Hematopoietic multipotent progenitor cell treated with erythropoietin and hydrocortisone succinate and interleukin-3 and kit ligand, for 17 days (in vitro differentiated cells): ENCODE measurements at regions not wholly inside any gene's neighbourhood (a gene's known extent, or its start where the extent isn't known, plus 50 kb on each side); places are given as distances from the start of the nearest gene placed in this dataset.

Experiments
- DNase-seq: peaks from one replicate; pipeline ENCODE4 v3.0.0-alpha.2; 2015; ENCODE audit warnings: low spot score

DNA sequence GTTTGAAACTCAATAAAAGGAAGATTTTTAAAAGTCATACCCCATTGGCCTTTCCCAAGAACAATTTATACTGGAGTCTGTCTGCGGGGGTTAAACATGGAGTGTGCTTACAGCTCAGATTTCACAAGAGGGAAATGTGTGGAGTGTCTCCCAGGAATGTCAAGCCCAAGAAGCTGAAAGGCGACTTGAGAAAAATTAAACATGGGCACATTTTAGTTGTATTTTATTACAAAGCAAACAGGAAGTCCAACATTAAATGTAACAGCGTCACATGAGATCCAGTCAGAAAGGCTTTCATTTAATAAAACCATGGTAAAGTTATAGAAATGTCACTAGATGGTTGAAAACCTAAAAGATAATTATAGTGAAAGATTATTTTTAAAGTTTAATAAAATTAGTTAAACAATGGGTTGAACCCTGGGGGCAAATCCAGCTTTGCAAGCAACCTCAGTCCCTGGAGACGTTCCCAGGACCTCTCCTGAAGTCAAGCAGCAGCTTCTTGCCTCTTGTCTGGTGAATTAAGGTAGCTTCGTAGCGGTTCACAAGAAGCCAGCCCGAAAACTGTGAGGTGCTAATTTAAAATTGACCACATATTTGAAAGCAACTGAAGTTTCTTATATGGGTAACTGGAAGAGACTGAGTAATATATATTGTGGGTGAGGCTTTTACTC, 168.4 kb upstream of the EDNRA start:
- DNase-seq, result no peak

DNA sequence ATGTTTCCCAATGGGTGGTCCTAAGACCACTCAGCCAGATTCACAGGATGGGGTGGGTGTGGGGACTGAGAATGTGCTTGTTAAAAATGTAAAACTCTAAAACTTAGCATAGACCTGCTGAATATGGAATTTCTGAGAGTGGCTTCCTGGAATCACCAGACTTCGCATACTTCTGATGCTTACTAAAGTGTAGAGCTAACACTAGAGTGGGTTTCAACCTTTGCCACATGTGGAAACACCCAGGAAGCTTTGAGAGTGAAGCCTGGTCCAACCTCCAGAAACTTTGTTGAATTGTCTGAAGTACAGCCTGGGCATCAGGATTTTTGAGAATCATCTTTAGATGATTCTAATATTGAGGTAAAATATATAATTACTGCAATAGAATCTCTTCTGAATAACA, 167.8 kb upstream of the EDNRA start:
- no peak for DNase-seq

DNA sequence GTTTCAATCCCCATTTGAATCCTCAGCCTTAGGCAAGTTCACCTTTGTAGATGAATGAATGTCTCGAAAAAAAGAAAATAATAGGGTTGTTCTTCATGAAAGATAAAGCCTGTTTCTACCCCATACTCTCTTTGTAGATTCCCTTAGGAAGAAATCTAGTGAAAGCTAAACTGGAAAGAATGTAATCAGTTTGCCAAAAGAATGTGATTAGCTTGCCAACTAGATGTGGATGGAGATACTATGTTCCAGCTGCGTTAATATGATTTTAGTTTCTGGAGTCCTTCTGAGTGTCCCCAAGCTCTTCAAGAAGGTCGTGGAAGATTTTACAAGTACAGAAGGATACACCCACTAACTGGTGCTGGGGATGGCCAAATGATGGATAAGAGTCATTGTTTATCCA, 162.3 kb upstream of the EDNRA start:
- DNase-seq, result no peak

DNA sequence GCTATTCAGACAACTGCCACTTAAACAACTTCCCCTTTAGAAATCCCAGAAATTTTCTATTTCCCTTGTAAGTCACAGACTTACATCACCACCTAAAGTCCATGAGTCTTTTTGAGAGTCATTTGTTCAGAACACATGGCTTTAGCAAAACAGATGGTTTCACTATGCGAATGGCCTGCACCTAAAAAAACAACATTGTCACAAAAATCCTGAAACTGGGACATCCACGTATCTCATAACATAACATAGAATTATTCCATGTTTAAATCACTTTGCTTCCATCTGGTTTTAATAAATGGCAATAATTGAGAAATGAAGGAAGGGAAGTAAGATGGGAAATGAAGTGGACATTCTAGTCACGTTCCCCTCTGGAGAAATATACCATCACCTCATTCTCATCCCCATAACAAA, 155.3 kb upstream of the EDNRA start:
- DNase-seq, result no peak

DNA sequence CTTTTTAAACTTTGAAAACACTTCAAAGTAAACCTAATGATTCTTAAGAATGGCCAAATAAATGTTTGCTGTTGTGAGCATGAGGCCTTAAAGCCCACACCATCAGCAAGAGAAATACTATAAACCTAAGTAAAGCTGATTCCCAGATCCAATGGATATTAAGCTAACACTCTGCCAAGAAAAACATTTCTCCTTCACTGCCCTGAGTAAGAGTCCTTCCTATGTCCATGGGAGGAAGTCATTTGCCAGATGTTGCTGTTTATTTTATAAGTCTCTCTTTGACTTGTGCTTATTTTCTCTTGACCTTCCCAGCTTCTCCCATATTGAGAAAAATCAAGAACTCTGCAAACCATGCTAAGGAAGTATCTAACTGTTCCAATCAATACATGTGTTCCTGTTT, 154.3 kb upstream of the EDNRA start:
- no peak for DNase-seq

DNA sequence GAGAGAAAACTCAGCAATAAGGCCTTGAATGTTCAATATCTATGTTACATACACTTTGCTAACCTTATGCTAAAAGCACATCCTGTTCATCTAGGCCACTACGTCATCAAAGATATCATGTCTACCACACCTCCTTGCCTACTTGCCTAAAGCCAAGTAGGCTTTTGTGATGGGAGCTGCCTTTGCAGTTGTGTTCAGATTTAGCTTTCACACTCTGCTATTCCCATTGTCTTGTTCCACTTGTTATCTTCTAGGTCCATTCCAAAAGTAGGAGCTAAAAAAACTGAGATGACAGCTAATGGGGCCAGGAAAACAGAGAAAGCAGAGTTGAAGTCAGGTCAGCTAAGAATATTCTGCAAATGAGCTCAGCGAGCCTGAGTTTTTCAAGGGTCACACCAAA, 153.6 kb upstream of the EDNRA start:
- no peak for DNase-seq

DNA sequence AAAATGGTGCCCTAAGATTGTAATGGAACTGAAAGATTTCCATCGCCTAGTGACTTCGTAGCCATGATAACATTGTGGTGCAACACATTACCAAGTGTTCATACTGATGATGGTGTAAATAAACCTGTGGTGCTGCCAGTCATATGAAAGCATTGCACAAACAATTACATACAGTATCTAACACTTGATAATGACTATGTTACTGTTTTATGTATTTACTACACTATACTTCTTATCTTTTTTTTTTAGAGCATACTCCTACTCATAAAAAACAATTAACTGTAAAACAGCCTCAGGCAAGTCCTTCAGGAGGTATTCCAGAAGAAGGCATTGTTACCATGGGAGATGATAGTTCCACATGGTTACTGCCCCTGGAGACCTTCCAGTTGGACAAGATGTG, 152.7 kb upstream of the EDNRA start:
- DNase-seq, result no peak

DNA sequence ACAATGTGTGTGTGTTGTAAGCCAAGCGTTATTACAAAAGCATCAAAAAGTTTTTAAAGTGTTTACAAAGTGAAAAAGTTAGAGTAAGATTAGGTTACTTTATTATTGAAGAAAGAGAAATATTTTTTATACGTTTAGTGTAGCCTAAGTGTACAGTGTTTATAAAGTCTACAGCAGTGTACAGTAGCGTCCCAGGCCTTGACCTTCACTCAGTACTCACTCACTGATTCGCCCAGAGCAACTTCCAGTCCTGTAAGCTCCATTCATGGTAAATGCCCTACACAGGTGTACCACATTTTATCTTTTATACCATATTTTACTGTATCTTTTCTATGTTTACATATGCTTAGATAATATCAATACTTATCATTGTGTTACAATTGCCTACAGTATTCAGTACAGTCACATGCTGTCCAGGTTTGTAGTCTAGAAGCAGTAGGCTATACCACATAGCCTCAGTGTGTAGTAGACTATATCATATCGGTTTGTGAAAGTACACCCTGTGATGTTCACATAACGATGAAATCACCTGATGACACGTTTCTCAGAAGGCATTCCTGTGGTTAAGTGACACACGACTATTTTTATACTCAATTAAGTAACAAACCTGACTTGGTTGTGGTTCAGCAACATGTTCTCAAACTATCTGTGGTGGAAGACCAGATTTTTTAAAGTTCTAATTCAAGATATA, 152.0 kb upstream of the EDNRA start:
- no peak for DNase-seq

DNA sequence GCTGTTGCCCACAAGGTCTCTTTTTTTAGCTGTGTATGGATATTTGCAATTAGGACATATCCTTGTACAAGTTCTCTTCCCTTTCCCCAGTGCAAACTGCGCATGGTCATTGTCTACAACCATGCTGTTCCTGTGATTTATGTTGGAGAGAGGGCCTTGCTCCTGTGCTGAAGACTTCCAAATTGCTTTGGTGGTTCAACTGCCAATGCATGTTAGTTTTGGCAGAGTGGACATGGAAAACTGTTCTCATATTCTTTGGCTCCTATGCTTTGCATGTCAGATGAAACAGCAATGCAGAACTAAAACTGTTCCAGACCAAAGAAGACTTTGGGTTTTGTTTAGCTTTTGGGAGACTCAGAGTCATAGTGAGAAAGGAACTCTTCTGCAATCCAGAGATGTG, 148.8 kb upstream of the EDNRA start:
- DNase-seq, result no peak

DNA sequence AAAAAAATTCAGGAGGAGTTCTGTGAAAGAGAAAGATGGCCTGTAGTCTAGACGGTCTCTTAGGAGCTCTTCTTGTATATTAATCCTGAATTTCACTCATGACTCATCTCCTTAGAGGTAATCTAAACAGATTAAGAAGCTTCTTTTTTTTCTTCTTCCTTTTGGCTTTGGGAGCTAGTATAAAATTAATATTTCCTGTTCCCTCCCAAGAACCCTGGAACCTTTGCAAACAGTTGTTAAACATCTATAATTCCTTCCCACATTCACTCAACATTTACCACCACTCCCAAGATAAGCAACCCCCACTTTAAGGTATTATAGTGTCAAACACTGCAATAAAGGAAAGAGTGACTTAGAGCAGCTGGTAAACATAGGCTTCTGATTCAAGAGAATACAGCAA, 146.4 kb upstream of the EDNRA start:
- no peak for DNase-seq

DNA sequence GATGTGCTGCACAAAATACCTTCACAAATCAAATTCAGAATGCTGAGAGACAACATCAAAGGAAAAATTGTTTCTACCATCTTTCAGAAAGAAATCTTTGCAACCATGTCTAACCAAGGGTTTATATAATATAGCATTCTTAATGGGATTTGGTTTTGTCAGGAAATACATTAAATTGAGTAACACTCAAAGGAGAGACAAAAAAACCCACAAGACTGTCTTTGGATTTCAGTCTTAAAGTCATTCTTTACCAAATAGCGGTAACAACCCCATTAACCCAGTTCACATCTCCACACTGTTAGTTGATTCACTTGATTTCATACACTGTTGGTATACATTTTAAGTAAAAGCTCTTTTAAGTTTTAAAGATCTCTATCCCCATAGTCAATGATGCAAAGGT, 145.7 kb upstream of the EDNRA start:
- DNase-seq, result no peak

DNA sequence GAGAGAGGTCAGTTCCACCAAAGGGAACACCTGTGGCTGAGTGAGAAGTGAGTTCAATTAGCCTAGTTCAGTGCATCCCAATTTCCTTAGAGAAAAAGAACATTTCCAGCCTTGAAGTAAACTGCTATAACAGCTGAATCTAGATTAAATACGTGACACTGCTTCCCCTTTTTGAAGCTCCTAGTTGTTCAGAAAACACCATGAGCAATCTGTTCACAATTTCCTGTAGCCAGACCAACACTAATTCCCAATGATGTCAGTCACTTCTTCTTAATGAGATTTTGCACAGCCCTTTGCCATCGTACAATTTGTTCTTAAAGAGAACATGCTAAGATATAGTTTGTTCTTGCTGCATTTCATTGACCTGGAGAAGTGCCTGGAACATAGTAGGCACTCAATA, 144.6 kb upstream of the EDNRA start:
- DNase-seq, result no peak

DNA sequence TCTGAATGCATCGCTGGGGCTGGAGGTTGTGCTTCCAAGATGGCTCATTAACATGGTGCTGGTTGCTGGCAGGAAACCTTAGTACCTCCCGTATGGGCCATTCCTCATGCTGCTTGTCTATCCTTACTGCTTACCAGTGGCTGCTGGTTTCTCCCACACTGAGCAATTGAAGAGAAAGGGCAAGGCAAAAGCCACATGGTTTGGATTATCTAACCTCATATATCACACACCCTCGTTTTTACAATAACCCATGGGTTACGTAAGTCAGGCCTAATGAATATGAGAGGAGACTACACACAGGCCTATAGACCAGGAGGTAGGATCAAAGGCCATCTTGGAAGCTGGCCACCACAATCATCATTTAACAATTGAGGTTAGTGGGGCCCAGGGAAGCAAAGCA, 141.8 kb upstream of the EDNRA start:
- no peak for DNase-seq

DNA sequence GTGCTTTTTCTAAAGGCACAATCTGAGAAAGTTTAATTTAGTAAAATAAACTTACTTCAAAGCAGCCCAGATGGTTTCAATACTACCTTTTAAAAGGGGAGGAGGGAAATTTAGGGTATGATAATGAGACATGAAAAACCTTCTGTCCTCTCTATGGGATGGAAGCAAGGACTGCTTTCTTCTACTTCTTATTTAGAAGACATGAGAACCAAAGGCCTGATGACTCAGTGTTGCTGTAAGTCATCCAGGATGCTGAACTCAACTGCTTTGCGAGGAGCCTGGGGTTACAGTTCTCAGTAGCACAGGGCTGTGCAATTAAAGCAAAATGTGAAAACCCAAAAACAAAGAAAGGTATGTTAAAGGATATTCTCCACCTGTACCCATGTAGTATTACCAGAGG, 140.8 kb upstream of the EDNRA start:
- no peak for DNase-seq

DNA sequence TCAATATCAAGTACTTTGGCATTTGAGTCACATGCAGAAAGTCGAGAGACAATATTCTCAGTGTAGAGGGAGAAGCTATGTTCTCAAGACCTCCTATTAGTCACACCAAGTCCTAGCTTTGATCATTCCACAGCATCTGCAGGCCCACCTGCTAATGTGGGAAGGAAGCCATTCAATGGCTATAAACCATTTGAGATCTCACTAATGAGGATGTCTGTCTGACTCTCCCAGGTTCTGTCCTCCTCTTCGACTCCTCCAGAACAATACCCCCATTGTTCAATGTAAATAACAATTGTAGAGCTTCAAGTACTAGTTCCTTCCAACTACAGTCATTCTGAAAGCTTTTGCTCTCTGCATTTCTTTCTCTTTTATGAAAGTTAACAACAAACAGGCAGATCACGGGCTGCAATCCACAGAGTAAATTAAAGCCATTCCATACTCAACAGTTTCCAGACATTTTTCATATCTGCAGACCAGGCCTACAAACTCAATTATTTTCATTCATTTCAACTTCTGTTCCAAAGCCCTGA, 140.2 kb upstream of the EDNRA start:
- no peak for DNase-seq

DNA sequence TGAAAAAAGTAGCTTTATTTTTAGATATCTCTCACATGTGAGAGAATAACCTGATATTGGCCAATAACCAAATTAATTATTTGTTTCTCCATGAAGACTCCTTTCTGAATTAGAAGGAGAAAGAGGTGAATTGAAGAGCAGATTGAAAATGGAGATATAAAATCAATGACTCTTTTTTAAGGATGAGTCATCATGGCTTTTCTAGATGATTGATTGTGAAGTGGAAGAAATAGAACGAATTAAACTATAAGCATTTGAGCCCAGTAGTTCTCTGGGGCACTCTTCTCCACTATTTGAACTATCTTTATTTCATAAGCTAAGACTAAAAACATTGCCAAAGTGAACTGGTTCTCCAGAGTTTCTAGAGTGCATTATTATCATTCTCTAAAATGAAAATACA, 137.2 kb upstream of the EDNRA start:
- no peak for DNase-seq

DNA sequence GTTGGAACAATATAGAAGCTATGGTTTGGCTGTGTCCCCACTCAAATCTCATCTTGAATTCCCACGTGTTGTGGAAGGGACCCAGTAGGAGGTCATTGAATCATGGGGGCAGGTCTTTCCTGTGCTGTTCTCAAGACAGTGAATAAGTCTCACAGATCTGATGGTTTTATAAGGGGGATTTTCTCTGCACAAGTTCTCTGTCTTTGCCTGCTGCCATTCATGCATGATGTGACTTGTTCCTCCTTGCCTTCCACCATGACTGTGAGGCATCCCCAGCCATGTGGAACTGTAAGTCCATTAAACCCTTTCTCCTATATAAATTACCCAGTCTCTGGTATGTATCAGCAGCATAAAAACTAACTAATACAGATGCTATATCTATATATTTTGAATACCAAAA, 135.2 kb upstream of the EDNRA start:
- DNase-seq, result no peak

DNA sequence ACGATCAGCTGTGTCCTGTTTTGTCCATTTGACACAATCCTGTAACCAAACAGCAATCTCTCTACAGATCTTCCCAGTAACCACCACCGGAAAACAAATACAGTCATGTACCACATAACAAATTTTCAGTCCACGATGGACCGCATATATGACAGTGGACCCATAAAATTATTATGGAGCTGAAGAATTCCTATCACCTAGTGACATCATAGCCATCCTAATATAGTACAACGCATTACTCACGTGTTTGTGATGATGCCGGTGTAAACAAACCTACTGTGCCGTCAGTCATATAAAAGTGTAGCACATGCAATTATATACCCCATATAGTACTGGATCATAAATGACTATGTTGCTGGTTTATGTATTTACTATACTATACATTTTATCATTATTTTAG, 133.7 kb upstream of the EDNRA start:
- no peak for DNase-seq

DNA sequence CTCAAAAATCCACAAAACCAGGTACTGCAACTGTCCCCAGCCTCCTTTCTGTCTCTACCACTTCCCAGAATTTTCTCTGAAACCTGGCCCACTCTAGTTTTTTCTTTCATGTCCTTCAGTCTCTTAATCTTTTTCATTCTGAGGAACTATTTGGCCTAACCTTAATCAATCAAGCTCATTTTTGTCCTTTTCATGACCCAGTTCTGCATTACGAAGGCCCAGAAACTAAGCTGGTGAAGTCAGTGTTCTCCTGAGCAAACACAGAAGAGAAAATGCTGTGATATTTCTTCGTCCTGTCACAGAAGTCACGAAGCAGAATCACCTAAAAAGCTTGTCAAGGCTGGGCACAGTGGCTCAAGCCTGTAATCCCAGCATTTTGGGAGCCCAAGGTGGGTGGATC, 131.7 kb upstream of the EDNRA start:
- no peak for DNase-seq

DNA sequence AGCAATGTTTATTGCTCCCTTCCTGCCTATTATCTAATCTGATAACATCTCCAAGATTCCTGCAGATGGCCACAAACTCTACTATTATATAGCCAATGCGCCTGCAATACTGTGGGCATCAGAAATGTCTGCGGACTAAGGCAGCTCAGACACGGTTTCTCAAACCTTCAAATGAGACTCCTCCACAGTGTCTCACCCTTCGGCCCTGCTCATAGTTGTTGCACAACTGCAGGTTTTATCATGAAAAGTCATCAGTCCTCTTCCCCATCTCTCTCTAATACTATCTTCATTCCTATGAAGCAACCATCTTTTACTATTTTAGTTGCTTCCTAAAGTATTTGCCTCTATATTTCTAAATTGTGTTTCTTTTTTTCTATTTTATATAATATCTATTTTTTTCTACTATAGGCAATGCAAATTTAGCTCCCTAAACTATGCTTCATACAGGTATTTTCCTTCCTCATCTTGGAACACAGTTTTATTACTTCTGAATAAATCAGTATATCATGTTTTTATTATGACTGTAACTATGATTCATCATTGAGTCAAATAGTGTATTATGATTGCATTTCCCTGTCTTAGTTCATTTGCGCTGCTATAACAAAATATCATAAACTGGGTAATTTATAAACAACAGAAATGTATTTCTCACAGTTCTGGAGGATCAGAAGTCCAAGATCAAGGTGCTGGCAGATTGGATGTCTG, 129.7 kb upstream of the EDNRA start:
- DNase-seq, result no peak

DNA sequence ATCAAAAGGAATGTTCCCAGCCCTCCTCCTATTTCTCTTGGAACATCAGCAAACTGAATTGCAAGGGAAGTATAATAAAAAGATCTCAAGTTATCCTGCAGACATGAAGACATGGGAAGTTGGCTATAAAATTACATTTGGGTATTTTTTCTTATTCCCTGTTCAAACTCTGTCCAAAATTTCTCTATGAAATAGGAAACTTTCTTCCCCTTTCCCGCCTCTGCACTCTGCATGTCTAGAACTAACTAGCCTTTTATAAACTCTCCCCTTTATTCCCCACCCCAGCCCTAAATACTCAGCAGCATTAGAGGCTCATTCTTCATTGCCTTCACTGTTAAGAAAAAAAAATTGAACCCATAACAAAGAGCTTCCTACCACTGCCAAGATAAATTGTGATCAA, 126.7 kb upstream of the EDNRA start:
- DNase-seq, result no peak

DNA sequence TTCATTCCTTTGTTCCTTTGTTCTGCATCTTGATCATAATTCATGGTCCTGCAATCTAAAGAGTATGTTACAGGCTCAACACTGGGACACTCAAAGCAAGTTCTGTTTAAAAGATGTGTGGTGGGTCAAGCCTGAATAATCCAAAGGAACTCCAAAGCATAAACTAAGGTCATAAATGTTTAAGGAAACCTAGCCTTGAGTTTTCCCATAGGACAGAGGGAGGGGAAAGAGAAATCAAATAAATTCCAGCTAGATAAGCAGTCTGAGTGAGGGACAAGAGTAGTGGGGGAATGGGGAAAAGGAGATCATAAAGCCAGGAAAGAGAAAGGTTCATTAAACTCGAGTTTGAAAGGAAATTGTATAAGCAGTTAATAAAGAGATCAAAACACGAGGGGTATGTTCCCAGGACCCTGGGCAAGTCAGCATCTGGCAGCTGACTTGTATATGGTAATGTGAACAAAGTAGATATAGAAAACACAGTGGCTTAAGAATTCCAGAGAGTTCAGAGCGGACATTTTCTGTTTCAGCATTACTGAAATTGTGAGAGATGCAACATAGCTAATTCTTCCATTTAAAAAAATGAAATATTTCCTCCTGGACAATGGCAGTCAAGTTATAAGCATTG, 125.8 kb upstream of the EDNRA start:
- DNase-seq, result no peak

DNA sequence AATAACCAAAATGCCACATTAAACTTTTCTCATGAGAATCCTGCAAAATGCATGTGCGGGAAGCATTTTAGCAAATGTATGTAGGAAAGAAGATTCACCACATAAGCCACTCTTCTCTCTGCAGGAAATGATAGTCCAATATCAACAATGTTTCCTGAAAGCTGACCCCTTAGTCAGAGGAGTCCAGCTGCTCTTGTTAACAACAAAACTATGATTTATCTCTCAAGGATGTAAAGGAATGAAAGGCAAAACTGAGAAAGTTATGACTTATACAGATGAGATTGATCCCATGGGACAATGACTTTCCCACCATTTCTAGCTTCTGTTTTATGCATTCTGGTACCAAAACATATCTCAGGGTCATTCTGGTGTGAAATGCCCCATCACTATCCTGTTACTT, 125.0 kb upstream of the EDNRA start:
- no peak for DNase-seq
